Esophagus muscularis mucosa (tissue), 4 donors: ENCODE measurements at regions not wholly inside any gene's neighbourhood (a gene's known extent, or its start where the extent isn't known, plus 50 kb on each side); places are given as distances from the start of the nearest gene placed in this dataset.

Source experiments
- DNase-seq: peaks from one replicate; pipeline ENCODE4 v3.0.0-alpha.2; 2017; ENCODE audit errors: extremely low spot score
- H3K27ac ChIP-seq, 4 donors: fragments of 200-600 bp; sonication (generic); replicated peaks in 1 of 4; 1 replicate in 3 of 4; 2 replicates in 1 of 4; pipeline ENCODE4 v1.5.1; 2016 to 2019; ENCODE audit warnings: mild to moderate bottlenecking in 1 of 4
- H3K27me3 ChIP-seq, 4 donors: fragments of 200-600 bp; sonication (generic); one replicate each; pipeline versions ENCODE4 v1.5.1 to v1.6.0; 2016 to 2019
- H3K36me3 ChIP-seq, 4 donors: fragments of 200-600 bp; sonication (generic); one replicate each; pipeline ENCODE4 v1.5.1; 2016 to 2019
- H3K4me1 ChIP-seq, 4 donors: fragments of 200-600 bp; sonication (generic); one replicate each; pipeline ENCODE4 v1.5.1; 2016 to 2019
- H3K4me3 ChIP-seq, 4 donors: fragments of 200-600 bp; sonication (generic); 1 replicate in 2 of 4; 2 replicates in 2 of 4; pipeline ENCODE4 v1.5.1; 2016 to 2019; ENCODE audit warnings: mild to moderate bottlenecking in 4 of 4, moderate library complexity in 1 of 4
- H3K9me3 ChIP-seq, 4 donors: fragments of 200-600 bp; sonication (generic); 1 replicate in 3 of 4; 2 replicates in 1 of 4; pipeline ENCODE4 v1.5.1; 2016 to 2019
- EP300 ChIP-seq: sonication (generic); formaldehyde crosslinking; IDR thresholded peaks from one replicate; pipeline ENCODE4 v1.6.1; 2017; ENCODE audit warnings: antibody characterized with exemption
- POLR2A ChIP-seq: fragments of 450-650 bp; IDR thresholded peaks from one replicate; pipeline ENCODE4 v1.6.1; 2017; ENCODE audit warnings: antibody characterized with exemption, moderate library complexity, mild to moderate bottlenecking, low read depth
- POLR2AphosphoS5 ChIP-seq, 2 donors: sonication (generic); formaldehyde crosslinking; IDR thresholded peaks; one replicate each; pipeline ENCODE4 v1.6.1; 2017; ENCODE audit warnings: antibody characterized with exemption in 2 of 2
- WGBS: methylation state at CpG from one replicate; pipeline ENCODE4 v1.1.5; 2018; 5-methylcytosine and 5-hydroxymethylcytosine counted together
- intact Hi-C: fragments of 100-400 bp; cut with DNase I; formaldehyde crosslinking; loops from one replicate; pipeline ENCODE4 v1.15.1; 2023
- TF ChIP-seq, protein P1 (sequence below), 3 experiments: fragments of 200-600 bp in 2 of 3; fragments of 450-650 bp in 1 of 3; sonication (generic) in 2 of 3; IDR thresholded peaks; one replicate each; pipeline ENCODE4 v1.5.1; 2017 to 2019; ENCODE audit warnings: antibody characterized with exemption in 3 of 3, mild to moderate bottlenecking in 2 of 3, moderate library complexity in 1 of 3

DNA sequence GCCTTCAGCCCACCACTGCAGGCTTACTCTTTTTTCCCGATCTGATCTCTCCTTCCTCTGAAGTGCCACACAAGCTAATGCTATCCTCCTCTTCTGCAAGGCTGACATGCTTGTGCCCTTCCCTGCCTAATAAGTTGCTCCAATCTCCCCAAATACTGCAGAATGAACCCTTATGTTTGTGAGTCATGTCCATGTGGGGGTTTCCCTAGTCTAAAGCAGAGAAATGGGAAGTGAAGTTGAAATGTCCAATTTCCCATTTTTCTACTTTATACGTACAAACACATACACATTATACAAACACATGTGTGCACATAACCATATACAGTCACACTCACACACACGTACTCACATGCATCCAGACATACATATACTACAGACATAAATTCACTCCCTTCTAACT, 288.1 kb upstream of the CELF4 start:
- H3K27ac ChIP-seq, result no peak overlapping the region
- H3K4me3 ChIP-seq, result no peak overlapping the region
- 65% methylated on average over 3 of the region's 3 CpGs for WGBS
- H3K4me1 ChIP-seq, result no peaks in the 10 kb centered on the region
- peak; percentile 64 for DNase-seq
- H3K36me3 ChIP-seq, result no peaks in the 10 kb centered on the region
- H3K27me3 ChIP-seq, result no peaks in the 10 kb centered on the region
- no peak for TF ChIP-seq POLR2A
- TF ChIP-seq EP300, result no peak
- no peak for TF ChIP-seq POLR2AphosphoS5 (IDR thresholded peaks at IDR 0.05)
- TF ChIP-seq, protein P1, sequence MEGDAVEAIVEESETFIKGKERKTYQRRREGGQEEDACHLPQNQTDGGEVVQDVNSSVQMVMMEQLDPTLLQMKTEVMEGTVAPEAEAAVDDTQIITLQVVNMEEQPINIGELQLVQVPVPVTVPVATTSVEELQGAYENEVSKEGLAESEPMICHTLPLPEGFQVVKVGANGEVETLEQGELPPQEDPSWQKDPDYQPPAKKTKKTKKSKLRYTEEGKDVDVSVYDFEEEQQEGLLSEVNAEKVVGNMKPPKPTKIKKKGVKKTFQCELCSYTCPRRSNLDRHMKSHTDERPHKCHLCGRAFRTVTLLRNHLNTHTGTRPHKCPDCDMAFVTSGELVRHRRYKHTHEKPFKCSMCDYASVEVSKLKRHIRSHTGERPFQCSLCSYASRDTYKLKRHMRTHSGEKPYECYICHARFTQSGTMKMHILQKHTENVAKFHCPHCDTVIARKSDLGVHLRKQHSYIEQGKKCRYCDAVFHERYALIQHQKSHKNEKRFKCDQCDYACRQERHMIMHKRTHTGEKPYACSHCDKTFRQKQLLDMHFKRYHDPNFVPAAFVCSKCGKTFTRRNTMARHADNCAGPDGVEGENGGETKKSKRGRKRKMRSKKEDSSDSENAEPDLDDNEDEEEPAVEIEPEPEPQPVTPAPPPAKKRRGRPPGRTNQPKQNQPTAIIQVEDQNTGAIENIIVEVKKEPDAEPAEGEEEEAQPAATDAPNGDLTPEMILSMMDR (IDR thresholded peaks at IDR 0.05), result no peak
- peaks cover 0 to 4% (median 0%) of the 10 kb centered on the region in 4 donors for H3K9me3 ChIP-seq
- intact Hi-C loops, result no loop called here

DNA sequence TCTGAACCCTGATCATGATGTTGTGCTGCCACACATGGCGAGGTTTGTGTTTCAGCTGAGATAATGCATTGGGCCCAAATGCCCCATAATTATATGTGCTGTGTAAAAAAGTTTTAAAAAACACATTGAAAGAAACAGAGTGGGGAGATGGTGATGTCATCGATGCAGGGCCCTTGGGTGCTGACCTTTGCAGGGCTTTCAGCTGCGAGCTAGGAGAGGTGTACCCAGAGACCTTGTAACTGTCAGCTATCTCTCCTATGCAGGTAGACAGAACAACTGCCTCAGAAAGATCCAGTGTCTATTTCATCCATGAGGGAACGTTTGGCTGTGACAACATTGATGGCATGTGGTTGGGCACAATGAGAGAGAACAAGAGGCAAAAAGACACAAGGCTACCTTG, 286.9 kb upstream of the CELF4 start:
- no peak overlapping the region for H3K4me3 ChIP-seq
- intact Hi-C loops, result no loop called here
- H3K27me3 ChIP-seq, result no peaks in the 10 kb centered on the region
- DNase-seq, result peak; percentile 57
- H3K4me1 ChIP-seq, result no peaks in the 10 kb centered on the region
- no peaks in the 10 kb centered on the region for H3K36me3 ChIP-seq
- 80% methylated on average over 4 of the region's 4 CpGs for WGBS
- TF ChIP-seq, protein P1 (IDR thresholded peaks at IDR 0.05), result no peak
- TF ChIP-seq POLR2A (no peak), EP300 (no peak), POLR2AphosphoS5 (IDR thresholded peaks at IDR 0.05) (no peak)
- H3K27ac ChIP-seq, result no peak overlapping the region
- H3K9me3 ChIP-seq, result peaks cover 0 to 8% (median 0%) of the 10 kb centered on the region in 4 donors

DNA sequence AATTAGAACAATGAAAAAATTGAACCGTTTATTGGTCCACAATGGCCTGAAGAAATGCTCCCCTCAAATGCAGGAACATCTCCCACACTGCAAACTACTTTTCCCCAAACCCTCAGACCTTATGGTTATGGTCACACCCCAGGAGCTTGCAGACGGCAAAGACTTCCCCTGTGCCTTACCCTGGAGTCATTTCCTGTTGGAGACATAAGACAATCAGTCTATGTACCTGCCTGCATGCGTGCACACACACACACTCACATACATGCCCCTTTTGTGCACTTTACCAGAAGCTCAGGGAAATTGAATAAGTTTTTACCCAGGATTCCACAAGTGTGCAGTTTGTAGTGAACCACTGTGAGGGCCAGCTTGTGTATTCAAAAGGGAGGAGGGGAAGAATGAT, 281.9 kb upstream of the CELF4 start:
- DNase-seq, result peak; percentile 80

DNA sequence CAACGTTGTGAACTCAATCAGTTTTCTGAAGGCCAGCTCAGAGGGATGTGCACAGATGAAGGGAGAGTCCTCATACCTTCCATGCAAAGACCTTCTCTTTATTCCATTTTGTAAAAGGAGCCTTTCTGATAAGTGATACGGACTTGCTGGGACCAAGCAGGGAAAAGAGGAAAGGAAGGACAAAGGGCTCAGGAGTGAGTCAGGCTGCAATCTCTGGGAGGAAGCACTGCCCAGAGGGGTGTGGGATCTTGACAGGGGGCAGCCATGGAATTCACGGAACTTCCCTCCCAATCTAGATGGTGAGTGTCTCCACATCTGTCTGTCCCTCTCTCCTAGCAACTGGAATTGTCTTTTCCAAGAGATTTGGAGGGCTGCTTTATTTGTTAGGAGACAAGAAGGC, 281.4 kb upstream of the CELF4 start:
- peak; percentile 53 for DNase-seq
- Histone ChIP-seq H3K36me3 (no peaks in the 10 kb centered on the region), H3K9me3 (peaks cover 0 to 8% (median 0%) of the 10 kb centered on the region in 4 donors), H3K27ac (no peak overlapping the region), H3K4me1 (no peaks in the 10 kb centered on the region), H3K27me3 (no peaks in the 10 kb centered on the region), H3K4me3 (no peak overlapping the region)
- WGBS, result 48% methylated on average over 3 of the region's 3 CpGs
- TF ChIP-seq, protein P1 (IDR thresholded peaks at IDR 0.05), result no peak
- TF ChIP-seq POLR2A (no peak), POLR2AphosphoS5 (IDR thresholded peaks at IDR 0.05) (no peak)
- intact Hi-C loops, result no loop called here

More for the DNA sequence above, 281.9 kb upstream of the CELF4 start:
- Histone ChIP-seq H3K36me3 (no peaks in the 10 kb centered on the region), H3K4me1 (no peaks in the 10 kb centered on the region), H3K27me3 (no peaks in the 10 kb centered on the region), H3K9me3 (peaks cover 0 to 8% (median 0%) of the 10 kb centered on the region in 4 donors), H3K27ac (no peak overlapping the region), H3K4me3 (no peak overlapping the region)
- WGBS, result 85% methylated on average over 3 of the region's 3 CpGs
- intact Hi-C loops, result no loop called here
- TF ChIP-seq, protein P1 (IDR thresholded peaks at IDR 0.05), result no peak
- no peak for TF ChIP-seq POLR2A
- TF ChIP-seq POLR2AphosphoS5 (IDR thresholded peaks at IDR 0.05), result no peak
- no peak for TF ChIP-seq EP300

DNA sequence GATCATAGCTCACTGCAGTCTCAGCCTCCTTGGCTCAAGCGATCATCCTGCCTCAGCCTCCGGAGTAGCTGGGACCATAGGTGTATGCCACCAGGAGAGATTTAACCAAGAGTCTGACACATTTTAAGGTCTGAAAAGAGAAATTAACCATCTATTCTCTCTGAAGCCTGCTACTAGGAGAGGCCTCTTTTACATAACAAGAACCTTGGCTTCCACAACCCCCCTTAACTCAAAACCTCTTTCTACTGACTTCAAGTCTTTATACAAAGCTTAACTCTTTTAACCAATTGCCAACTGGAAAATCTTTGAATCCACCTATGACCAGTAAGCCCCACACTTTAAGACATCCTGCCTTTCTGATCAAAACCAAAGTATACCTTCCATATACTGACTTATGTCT, 279.9 kb upstream of the CELF4 start:
- Histone ChIP-seq H3K27ac (no peak overlapping the region), H3K36me3 (no peaks in the 10 kb centered on the region), H3K27me3 (no peaks in the 10 kb centered on the region), H3K4me1 (no peaks in the 10 kb centered on the region), H3K9me3 (peaks cover 0 to 8% (median 0%) of the 10 kb centered on the region in 4 donors), H3K4me3 (no peak overlapping the region)
- DNase-seq, result no peak
- intact Hi-C loops, result no loop called here
- 61% methylated on average over 2 of the region's 2 CpGs for WGBS
- TF ChIP-seq POLR2A, result no peak
- no peak for TF ChIP-seq POLR2AphosphoS5 (IDR thresholded peaks at IDR 0.05)
- TF ChIP-seq, protein P1 (IDR thresholded peaks at IDR 0.05), result no peak
- no peak for TF ChIP-seq EP300
